NCI-H2107 (cell line): ENCODE measurements at regions not wholly inside any gene's neighbourhood (a gene's known extent, or its start where the extent isn't known, plus 50 kb on each side); places are given as distances from the start of the nearest gene placed in this dataset.
"Not testable (repeated sequence)": the region's sequence is repeated elsewhere in the genome, so short reads cannot be mapped to it uniquely, and the experiment has no call there.

Experiments
- DNase-seq: peaks from one replicate; lab custom pipeline; 2025; lab: John Stamatoyannopoulos, UW

DNA sequence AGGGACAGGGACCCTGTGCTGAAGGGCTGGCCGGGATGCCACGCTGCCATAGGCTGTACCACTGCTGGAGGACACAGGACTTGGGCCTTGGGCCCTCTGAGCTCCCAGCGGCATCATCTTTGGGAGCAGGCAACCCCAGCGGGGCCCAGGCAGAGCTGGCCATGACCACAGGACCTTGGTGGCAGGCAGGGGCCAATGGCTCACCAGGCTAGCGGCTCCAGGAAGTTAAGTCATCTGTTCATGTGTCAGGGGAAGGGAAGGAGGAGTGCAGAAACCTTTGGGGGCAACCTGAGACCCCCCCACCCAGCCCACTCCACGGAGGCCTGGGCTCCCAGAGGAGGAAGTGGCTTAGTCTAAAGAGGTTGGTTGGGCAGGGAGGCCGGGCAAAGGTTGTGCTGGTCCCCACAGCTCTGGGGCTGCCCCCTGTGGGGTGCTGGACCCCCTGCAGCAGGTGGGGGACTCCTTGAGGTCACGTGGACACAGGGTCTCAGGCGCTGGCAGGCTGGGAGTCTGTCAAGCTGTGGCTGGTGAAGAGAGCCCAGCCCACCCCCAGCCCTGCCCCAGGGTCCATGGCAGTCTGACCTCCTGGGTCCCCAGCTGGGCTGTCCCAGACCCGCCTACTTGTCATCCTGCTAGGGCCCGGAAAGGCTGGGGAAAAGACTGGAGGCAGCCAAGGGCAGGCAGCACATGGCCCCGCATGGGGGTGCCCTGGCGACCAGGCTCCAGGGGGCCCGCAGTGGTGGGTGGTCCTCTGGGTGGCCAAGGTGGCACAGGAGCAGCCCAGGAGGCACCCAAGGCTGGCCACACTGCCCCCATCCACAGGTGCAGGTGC, 184.3 kb downstream of the IGLL1 start:
- DNase-seq: no peak

DNA sequence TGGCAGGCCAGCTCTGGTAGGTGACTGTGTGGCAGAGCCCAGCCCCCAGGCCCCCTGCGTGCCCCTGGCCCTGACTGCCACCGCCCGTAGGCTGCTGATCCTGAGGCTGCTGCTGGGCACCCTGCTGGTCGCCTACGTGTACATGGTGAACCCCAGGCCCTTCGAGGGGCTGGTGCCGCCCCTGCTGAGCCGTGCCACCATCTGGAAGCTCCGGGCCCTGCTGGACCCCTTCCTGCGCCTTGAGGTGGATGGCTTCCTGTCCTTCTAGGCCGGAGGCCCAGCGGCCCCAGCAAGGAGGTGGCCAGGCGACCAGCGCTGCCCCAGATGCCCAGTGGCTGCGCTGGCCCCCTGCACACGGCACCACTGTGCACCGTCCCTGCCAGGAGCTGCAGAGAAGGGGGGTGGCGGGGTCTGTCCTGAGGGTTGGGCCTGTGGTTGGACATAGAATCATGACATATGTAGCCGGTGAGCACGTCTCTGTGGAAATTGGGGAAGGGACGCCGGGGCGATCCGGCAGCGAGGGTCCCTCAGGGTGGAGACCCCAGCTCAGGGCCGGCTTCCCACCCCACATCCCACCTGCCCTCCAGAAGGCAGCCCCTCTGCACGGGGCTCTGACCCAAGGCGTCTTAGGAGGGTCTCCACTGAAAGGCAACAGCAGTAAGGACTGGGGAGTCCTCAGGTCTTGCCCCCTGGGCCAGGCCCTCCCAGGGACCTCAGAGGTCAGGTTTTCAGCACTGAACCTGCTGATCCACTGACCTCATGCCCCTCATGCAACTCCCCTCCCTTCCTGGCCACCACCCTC, 185.4 kb downstream of the IGLL1 start:
- no peak for DNase-seq

DNA sequence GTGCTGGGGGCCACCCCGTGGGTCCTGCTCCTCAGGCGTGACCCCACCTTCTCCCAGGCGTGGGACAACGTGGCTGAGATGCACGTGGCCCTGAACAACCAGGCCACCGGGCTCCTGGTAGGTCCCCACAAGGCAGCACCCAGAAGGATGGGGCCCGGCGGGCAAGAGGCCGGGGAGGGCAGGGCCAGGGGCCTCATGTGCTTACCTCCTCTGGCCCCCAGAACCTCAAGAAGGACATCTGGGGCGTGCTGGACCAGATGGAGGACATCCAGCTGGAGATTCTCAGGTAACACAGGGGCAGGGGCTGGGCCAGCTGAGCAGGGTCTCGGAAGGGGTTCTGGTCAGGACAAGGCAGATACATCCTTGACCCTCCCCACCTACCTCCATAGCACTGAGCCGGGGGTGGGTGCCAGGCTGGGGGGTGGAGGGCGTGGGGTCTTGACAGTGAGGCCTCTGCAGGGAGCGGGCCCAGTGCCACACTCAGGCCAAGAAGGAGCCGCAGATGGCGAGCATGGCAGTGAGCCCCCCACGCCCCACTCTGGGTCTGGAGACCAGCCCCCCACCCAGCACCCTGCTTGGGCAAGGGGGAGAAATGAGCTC, 186.3 kb downstream of the IGLL1 start:
- DNase-seq: no peak

DNA sequence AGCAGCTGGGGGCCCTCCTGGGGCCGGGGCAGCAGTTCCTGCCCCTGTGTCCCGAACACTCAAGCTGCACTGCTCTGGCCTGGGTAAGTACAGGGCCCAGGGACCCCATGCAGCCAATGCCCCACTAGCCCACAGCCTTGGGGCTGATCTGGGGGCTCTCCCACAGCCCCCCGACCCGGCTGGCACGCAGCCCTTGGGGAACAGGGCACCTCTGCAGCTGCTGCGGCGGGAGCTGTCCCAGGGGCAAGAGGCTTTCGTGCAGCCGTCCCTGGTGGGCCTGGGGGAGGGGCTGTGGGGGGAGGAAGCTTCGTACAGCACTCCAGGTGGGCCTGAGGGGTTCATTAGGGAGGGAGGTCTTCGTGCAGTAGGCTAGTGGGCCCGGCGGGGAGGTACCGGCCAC, 186.9 kb downstream of the IGLL1 start:
- not testable (repeated sequence) for DNase-seq

DNA sequence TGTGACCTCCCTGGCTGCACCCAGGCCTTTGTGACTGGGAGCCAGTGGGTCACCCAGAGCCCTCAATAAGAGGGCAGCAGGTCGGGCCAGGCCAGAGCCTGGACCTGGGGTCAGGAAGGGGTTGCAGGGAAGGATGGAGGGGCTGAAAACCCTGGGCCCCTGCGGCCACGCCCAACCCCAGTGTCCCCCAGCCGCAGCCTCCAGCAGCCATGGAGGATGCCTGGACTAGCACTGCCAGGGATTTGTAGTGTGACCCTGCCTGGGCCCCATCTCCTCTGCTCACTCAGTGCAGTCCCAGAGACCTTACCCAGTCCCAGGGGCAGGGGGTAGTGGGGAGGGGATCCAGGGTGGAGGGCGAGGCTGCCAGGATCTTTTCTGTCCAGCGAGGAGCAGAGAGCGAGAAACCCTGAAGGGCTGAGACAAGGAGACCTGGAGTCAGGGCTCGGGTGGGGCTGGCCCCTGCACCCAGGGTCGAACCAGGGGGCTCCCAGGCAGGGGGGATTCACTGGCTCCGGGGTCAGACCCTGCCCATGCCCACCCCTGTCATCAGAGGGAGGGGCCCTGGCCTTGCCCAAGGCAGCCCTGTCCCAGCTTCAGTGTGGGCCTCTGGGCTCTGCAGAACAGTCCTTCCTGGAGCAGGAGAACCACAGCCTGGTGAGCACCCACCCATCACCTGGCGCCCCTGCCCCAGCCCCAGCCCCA, 187.5 kb downstream of the IGLL1 start:
- DNase-seq: no peak

GRCh38 chr22:23391022-23391421, 189.1 kb downstream of the IGLL1 start:
- no peak for DNase-seq

GRCh38 chr22:23389271-23390071, 190.6 kb downstream of the IGLL1 start:
- no peak for DNase-seq

- DNase-seq: no peak
Observed at GRCh38 chr22:23388517-23388890, 191.6 kb downstream of the IGLL1 start.

DNA sequence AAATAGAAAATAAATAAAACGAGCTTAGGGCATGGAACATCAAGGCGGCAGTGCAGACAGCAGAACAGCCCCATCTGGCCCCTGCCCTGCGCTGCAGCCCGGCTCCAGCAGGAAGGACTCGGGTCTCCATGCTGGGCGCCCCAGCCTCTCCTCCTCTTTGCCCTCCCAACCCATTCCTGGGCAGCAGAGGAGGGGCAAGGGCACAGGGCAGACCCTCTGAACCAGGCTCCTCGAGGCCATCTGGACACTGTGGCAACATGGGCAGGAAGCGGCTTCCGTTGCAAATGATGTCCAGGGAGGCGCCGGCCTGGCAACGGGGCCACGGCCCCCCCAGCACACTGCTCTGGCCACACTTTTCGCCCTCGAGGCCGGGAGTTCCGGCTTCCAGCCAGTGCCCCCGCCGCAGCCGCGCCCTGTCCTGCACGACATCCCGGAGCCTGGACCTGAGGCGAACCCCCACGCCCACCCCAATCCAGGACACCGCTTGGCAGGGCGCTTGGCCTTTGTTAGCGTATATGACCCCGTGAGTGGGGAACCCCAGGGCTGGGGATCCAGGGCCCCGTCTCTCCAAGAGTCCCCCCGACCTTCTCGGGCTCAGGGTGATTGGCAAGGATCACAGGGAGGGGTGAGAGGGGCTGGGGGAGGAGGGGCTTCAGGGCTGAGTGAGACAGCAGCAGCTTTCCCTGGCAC, 192.1 kb downstream of the IGLL1 start:
- DNase-seq: no peak

DNA sequence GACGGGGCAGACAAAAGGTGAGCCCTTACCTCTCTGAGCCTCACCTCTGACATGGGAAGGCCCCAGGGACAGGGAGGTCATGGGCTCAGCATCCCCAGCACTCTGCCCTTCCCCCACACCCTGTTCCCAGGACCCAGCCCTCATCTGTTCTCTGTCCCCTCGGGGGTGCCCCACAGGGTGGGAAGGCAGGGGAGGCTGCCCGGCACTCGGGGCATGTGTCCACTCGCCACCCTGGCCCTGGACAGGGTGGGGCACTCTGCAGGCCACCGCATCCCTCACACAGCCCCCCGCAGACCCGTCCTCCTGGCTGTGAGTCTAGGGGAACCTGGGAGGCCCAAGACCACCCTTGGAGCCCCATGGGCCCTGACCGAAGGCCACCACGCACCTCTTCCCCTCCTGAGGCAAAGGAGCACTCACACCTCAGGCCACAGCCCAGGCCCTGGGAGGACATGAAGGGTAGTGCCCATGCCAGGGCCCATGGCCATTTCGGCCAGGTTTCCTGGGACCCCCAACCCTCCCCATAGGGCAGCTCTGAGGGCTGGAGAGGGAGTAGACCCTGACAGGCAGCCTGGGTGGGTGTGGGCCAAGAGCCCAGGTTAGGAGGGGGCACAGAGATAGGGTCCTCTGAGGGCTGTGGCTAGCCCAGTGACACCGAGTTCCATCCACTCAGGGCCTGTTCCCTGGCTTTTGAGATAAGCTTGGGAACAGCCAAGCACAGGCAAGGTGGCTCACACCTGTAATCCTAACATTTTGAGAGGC, 193.1 kb downstream of the IGLL1 start:
- DNase-seq: no peak

- peak; percentile 5 for DNase-seq
Observed at GRCh38 chr22:23385678-23386631, 194.1 kb downstream of the IGLL1 start.

- DNase-seq: no peak
Observed at GRCh38 chr22:23384923-23385677, 195.0 kb downstream of the IGLL1 start.

DNA sequence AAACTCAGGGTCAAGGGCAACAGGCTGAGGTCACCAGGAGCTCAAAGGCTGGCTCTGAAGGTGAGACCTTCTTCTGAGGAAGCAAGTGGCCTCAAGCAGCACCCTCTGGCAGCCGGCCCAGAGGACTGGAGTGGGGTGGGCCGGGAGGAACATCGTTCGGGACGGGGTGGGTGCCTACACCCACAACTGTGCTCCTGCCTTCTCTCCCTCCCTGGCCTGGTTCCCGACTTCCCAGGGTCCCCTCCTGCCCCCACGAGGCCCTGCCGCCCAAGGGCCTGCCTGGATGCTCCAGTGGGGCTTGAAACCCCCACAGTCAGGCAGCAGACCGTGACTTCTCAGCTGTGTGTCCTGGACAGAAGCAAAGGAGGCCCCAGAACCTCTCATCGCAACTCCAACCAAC, 195.7 kb downstream of the IGLL1 start:
- DNase-seq: no peak

DNA sequence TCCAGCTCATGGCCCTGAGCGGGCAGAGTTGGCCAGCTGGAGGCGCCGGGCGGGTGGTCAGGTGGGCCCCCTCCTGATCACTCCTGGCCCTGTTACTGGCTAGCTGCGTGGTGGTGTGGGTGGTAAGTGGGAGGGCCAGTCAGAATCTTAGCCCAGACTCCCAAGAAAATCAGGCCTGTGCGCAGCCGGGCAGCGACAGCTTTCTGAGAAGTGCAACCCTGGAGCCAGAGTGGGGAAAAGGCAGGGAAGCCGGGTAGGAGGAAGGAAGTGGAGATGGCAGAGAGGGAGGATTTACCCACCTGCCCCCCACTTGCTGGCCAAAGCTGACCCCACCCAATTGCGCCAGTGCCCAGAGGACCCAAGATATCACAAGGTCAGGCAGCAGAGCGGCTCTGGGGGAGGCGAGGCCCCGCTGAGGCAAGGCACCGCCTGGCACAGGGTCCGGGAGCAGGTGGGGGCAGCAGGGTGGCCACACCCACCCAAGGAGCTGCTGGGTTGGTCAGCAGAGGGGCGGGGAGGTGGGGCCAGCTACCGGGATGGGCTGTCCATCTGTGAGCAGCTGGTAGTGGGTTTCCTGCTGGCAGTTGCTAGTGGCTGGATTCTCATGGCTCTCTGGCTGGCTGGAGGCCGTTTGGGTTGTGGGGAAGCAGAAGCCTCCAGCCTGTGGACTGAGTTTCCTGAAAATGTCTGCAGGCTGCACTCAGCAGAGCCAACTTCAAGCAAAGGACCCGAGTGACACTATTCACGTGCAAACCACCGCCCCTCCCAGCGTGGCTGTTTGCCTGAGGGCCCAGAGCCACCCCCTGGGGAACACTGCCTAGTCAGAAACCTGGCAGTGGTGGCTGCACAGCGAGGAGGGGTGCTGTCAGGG, 196.4 kb downstream of the IGLL1 start:
- no peak for DNase-seq

DNA sequence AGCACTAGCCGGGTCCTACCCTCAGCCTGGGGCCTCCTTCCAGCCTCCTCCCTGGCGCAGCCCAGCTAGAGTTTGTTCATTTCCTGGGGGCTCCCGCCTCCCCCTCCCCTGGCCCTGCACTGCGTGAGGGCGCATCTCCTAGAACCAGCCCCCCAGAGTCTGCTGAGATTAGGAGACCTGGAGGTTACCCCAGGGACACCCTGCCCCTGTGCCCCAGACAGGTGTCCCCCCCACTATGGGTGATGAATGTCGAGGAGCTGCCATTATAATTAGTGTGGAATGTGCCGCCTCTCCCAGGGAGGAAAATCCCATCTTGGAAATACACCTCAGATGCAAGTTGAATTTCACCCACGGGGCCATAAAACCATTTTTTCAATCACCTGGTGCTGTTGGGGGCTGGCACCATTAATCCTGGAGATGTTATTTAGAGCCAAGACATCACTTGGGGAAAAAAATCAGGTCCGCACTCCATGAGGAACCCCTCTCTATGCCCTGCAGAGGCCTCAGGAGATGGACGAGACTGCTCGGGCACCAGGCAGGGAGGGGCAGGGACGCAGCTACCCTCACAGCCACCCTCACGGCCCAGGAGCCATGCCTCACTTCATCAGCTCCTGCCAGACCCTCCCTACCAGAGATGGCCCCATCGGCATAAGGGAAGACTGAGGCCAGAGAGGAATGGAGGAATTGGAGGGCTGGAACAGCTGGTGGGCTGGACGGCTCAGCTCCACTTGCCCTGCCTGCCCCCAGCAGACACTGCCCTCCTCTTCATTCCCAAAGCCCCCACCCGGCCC, 197.5 kb downstream of the IGLL1 start:
- DNase-seq: no peak

DNA sequence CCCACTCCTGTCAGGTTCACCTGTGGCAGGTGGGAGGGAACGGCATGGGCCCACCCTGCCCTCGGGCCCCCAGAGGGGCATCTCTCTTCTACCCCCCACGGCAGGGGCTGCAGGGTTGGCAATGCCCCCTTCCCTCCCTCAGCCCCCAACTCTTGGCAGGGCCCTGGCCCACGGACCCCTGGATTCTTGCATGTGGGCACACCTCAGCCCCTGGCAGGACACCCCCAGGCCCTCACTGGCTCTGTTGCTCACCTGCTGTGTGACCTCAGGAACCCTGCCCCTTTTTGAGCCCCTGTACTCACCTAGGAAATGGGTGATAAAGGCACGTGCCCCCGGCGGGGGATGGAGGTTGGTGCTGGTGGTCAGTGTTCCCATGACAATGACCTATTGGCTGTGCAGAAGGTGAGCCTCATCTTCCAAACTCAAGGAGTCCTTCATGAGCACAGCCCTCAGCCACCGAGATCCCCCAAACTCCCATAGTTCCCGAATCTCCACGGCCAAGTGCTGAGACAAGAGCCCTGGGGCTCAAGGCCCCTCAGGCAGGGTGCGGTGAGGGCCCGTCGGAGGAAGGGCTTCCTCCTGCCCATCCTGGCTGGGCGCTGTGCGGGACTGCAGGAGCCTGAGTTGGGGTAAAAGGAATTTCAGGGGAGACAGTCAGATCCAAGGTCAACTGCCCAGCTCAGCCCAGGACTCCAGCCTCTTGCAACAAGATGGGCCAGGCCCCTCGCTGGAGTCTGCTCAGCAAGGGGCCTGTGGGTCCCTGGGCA, 198.2 kb downstream of the IGLL1 start:
- no peak for DNase-seq
